ENCODE measurements at regions not wholly inside any gene's neighbourhood (a gene's known extent, or its start where the extent isn't known, plus 50 kb on each side); places are given as distances from the start of the nearest gene placed in this dataset.

DNA sequence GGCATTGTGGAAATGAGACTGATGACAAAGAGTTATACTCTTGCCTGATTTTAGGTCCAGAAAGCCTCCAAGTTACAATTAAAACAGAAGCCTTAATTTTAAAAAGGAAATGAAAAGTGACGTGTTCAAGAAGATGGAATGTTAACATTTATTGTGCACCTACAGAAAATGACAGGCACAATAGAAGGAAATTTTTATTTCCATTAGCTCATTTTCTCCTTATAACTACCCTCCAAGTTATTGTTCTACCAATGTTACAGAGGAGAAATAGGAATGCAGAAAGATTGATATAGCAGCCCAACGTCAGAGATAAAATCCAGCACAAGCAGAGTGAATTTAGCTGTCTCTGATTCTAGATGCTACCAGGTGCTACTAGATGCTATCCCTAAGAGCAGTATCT lies 736.9 kb upstream of the KIRREL3 start:
- DNase-seq (ENCODE audit: low read depth) = no peak
- H3K4me3 ChIP-seq (ENCODE audit: low read depth, low read length) = no peak overlapping the region
- TF ChIP-seq CTCF (IDR thresholded peaks at IDR 0.05; ENCODE audit: low read depth, low read length, missing control alignments) = no peak

DNA sequence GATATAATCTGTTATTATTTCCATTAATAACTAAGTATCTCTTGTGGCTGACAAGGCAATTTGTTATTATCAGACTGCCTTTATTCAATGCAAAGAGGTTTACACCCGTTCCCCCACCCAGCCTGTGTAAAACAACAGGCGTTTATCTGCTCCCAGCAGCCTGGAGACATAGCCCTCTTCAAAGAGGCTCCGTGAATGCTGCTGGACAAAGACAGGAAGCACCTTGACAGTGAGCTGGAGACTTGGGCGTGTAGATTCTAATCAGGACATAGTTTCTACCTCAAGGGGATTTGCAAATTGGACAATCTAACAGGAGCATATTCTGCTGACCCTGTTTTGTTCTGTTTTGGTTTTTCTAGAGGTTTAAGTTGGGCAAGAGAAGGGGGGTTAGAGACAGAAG lies 733.0 kb upstream of the KIRREL3 start:
- TF ChIP-seq CTCF (IDR thresholded peaks at IDR 0.05; ENCODE audit: low read depth, low read length, missing control alignments) = no peak
- no peak overlapping the region for H3K4me3 ChIP-seq (ENCODE audit: low read depth, low read length)
- no peak for DNase-seq (ENCODE audit: low read depth)

DNA sequence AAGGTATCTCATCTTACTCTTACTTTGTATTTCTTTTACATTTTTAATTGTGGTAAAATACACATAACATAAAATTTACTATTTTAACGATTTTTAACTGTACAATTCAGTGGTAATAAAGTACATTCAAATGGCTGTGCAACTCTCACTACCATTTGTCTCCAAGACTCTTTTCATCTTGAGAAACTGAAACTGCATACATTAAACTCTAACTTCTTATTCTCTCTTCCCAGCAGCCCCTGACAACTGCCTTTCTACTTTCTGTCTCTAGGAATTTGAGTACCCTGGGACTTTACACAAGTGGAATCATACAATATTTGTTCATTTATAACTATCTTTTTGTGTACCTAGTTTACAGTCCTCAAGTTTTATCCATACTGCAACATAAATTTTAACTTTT lies 725.8 kb upstream of the KIRREL3 start:
- no peak for TF ChIP-seq CTCF (IDR thresholded peaks at IDR 0.05; ENCODE audit: low read depth, low read length, missing control alignments)
- H3K4me3 ChIP-seq (ENCODE audit: low read depth, low read length) = no peak overlapping the region
- no peak for DNase-seq (ENCODE audit: low read depth)

DNA sequence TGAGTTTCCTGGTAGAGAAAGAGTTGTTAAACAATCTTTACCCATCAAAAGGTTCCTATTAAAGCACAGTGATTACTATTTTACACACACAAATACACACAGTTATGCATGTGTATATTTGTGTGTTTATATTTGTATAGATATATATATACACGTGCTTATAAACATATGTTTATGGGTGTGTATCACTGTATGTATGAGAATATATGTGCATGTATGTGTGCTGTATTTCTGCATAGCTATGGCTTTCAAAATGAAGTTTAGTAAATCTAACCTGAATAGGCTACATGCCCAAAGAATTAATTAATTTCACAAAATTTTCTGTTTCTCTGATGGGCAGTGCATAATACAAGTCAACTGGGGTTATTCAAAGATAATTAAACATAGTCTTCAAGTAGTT lies 723.1 kb upstream of the KIRREL3 start:
- no peak for DNase-seq (ENCODE audit: low read depth)
- no peak for TF ChIP-seq CTCF (IDR thresholded peaks at IDR 0.05; ENCODE audit: low read depth, low read length, missing control alignments)
- H3K4me3 ChIP-seq (ENCODE audit: low read depth, low read length) = no peak overlapping the region

- H3K4me3 ChIP-seq (ENCODE audit: low read depth, low read length) = no peak overlapping the region
- no peak for TF ChIP-seq CTCF (IDR thresholded peaks at IDR 0.05; ENCODE audit: low read depth, low read length, missing control alignments)
- no peak for DNase-seq (ENCODE audit: low read depth)
Observed at GRCh38 chr11:127713226-127713625, 712.7 kb upstream of the KIRREL3 start.

DNA sequence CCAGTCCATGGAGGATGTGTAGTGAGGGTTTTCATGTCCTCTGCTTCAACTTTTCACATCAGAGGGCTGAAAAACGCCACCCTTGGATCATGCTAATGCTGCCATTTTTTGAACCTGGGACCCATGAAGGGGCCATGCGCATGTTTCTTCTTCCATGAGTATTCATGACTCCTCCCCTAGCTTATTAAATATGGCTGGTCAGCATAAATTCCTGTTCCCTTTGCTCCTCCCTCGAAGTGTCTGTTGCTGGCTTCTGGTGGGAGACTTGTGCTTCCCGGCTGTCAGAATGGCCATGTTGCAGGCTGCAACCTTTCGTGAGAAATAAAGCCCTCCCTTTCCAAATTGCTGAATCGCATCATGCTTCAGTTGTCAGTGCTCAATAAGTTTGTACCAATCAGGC lies 711.2 kb upstream of the KIRREL3 start:
- no peak for DNase-seq (ENCODE audit: low read depth)
- H3K4me3 ChIP-seq (ENCODE audit: low read depth, low read length) = no peak overlapping the region
- no peak for TF ChIP-seq CTCF (IDR thresholded peaks at IDR 0.05; ENCODE audit: low read depth, low read length, missing control alignments)

GRCh38 chr11:127710831-127711230 lies 710.3 kb upstream of the KIRREL3 start:
- no peak for DNase-seq (ENCODE audit: low read depth)
- H3K4me3 ChIP-seq (ENCODE audit: low read depth, low read length) = no peak overlapping the region
- TF ChIP-seq CTCF (IDR thresholded peaks at IDR 0.05; ENCODE audit: low read depth, low read length, missing control alignments) = no peak

Measured in GM12864 (cell line).